SHP77 treated with DMSO at 0.1 percent for 48 hours (cell line): ENCODE measurements at regions not wholly inside any gene's neighbourhood (a gene's known extent, or its start where the extent isn't known, plus 50 kb on each side); places are given as distances from the start of the nearest gene placed in this dataset.

Experiments
- DNase-seq: peaks from one replicate; lab custom pipeline; 2025; lab: John Stamatoyannopoulos, UW

GRCh38 chr12:84741031-84741430, 171.6 kb downstream of the SLC6A15 start:
- DNase-seq = no peak

GRCh38 chr12:84740602-84741001, 172.0 kb downstream of the SLC6A15 start:
- no peak for DNase-seq

- no peak for DNase-seq
Measured at GRCh38 chr12:84738481-84738972, 174.1 kb downstream of the SLC6A15 start.

DNA sequence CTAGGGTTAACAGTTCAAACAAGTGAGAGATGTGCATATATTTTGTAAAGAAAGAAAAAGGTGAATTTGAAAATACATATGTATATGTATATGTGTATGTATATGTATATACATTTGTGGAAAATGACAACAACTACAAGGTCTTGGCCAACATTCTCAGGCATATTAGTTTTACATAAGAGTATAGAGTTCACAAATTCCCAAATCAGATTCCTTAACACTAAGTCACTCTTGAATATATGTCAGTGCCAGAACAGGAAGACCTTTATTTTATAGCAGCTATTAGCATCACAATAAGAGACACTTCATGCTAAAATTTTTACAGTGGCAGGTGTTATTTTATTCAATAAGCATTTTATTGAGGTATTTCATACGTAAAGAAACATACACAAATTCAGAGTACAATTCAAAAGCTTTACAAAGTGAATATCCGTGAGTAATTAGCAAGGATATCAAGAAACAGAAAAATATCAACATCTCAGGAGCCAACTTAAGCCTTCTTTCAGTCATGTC, 179.7 kb downstream of the SLC6A15 start:
- DNase-seq = no peak

GRCh38 chr12:84730561-84731162, 181.9 kb downstream of the SLC6A15 start:
- DNase-seq = no peak

DNA sequence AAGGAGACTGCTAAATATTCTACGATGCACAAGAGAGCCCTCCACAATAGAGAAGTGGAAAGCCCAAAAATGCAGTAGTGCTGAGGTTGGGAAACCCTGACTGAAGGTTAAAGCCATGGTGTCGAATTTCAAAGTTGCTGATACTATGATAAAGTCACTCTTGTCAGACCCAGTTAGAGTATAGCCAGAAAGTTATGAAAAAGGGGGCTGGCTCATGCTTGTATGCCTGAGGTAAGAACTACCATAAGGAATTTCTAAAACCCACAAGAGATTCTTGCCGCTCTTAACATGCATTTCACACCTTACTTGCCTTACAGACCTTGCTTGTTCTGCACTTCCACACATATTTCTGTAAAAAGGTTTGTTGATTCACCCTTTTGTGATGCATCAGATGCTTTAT, 184.6 kb downstream of the SLC6A15 start:
- no peak for DNase-seq

DNA sequence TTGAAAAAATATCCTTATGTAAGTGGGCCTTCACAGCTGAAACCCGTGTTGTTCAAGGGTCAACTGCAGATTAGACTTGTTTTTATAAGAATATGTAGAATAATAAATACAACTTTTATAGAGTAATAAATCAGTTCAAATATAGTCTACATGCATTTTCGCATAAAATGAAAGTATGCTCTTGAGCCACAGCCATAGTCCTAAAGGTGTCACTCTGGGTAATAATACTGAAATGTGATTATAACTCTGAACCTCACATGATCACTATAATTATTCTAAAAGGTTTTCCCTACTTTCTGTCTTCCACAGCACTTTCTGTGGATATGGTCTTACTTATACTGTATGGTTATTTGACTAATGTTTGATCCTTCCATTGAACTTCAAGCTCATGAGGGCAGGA, 185.8 kb downstream of the SLC6A15 start:
- DNase-seq = no peak

DNA sequence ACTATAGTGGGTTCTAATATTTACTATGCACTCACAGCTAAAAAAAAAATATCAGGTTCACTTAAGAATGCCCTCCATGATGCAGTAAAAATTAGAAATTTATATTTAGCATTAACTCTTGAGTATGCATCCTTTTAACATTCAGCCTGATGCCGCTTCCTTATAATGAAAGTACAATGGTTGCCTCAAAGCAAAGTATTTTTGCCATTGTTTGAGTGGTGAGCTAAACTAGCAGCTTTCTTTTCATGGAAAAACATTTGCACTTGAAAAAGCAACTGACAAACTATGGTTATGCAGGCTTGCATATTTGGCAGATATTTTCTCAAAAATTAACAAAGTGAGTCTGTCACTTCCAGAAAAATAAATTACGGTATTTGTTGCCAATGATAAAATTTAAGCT, 188.6 kb downstream of the SLC6A15 start:
- no peak for DNase-seq

DNA sequence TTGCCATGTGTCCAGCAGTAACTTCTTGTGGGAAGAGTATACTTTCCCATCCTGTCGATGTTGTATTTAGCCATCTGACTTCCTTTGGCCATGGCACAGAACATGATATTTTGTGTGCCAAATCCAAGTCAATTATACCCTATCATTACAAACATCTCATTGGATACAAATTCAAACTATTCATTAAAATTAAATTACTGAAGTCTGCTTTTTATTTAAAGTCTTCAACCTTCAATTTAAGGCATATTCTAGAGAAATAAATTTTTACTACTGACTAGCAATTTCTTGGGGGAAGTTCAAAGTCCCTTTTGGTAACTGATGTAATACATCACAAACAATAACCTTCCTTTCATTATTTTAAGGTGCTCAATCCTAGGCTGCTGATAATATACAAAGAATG, 192.6 kb downstream of the SLC6A15 start:
- DNase-seq = no peak

DNA sequence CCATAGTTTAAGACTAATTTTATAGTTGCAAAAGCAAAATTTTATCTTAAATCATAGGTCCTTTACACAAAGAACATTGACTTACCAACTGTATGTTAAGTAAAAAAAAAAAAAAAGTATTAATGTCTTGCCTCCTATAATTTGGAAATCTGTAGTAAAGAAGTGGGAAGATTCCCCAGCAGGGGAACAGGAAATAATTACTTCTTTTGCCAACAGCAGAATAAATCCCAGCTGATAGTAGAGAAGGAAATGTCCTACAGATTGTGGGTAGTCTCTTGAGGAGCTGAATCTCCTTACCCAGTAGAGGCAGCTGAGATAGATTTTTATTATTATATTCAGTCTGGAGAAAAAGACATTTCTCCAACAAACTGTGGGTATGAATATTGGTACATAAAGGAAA, 193.7 kb downstream of the SLC6A15 start:
- DNase-seq = no peak

DNA sequence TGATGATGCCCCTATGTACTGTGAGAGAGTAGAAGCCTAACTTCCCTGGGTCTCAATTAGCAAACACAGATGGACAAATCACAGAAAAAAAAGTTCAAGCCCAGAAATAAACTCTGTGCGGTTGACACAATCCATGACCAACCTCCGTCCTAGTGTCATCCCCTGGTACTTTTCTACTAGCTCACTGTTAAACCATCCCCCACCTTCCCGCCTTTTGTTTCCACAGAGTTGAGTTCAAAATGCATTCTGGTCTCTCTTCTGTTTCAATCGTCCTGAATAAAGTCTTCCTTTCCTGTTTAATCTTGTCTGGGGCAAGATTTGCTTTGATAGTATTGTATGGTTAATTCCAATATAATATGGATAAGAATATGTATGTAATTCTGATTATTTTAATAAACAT, 199.9 kb downstream of the SLC6A15 start:
- DNase-seq = no peak

GRCh38 chr12:84706374-84706773, 206.2 kb downstream of the SLC6A15 start:
- DNase-seq = no peak

DNA sequence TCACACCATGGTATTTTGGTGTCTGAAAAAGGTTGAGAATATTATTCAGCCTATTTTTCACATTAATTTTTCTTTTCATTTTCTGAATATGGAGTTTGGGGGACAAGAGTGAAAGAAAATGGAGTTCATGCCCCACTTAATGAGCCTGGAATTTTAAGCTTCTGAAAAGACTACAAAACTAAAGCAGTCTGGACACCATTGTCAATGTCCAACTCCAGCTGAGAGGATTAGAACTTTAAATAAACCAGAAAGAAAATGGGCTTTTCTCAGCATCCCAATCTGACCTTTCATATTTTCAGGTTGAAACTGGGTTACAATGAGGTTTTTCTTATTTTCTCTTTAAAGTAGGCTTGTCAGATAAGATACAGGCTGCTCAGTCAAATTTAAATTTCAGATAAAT, 207.7 kb downstream of the SLC6A15 start:
- DNase-seq = no peak

DNA sequence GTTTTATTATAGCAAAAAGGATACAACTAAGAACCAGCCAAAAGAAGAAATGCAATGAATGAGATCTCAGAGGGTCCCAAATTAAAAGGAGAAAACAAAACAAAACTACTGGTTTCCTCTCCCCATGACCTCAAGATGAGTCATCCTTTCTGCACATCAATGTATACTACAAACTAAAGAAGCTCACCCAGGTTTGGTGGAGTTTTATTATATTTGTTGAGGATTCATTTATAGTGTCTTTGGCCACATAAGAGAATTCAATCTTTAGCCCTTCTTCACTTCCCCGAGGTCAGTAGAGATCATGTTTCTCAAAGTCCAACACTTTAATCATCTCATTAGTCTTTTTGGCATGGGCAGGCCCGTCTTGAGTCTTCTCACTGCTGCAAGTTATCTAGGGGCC, 210.6 kb downstream of the SLC6A15 start:
- no peak for DNase-seq

DNA sequence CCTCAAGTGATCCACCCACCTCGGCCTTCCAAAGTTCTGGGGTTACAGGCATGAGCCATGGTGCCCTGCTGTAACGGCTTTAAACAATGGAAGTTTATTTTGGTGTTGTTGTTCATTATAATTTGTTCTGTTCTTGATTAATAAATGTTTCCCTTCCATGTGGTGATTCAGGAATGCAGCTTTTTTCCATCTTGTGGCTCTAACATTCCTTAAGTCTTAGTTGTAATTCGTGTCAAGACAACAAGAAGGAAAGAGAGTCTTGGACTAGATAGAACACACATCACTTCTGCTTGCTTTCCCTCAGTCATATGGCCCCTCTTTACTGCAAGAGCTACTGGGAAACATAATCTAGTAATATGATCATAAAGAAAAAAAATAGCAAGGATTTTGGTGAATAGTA, 211.6 kb downstream of the SLC6A15 start:
- DNase-seq = no peak

- no peak for DNase-seq
Measured at GRCh38 chr12:84698576-84699333, 213.8 kb downstream of the SLC6A15 start.

- no peak for DNase-seq
Measured at GRCh38 chr12:84696908-84697540, 215.6 kb downstream of the SLC6A15 start.

GRCh38 chr12:84696281-84696680, 216.3 kb downstream of the SLC6A15 start:
- DNase-seq = no peak

DNA sequence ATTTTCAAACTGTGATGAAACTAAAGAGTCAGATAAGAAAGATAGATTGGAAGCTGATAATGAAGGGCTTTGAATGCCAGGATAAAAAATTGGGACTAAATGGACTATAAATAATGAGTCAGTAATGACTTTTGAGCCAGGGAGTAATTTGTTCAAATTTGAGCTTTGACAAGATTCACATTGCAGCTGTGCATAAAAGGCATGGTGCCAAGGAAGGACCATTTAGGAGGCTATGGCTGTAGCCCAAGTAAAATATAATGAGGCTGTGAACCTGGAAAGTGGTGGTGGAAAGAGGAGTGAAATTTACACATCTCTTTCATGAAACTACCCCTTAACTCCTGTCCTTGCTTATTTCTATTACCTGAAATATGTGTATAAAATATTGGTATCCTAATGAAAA, 218.5 kb downstream of the SLC6A15 start:
- DNase-seq = no peak

DNA sequence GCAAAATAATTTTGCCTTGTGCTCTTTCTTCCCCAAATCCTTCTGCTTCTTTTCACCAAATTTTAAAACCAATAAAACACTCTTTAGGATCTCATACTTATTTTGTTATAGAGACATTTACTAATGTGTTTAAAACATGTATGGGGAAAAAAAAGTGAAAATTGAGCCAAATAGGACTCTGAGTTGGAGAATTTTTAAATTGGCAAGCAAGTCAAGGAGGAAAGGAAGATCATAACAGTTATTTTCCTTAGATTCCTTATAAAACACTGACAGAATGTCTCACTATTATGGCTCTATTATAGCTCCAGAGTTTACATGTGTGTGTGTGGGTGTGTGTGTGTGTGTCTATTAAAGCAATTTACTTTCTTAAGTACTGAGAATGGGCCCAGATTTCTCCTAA, 220.5 kb downstream of the SLC6A15 start:
- DNase-seq = no peak

DNA sequence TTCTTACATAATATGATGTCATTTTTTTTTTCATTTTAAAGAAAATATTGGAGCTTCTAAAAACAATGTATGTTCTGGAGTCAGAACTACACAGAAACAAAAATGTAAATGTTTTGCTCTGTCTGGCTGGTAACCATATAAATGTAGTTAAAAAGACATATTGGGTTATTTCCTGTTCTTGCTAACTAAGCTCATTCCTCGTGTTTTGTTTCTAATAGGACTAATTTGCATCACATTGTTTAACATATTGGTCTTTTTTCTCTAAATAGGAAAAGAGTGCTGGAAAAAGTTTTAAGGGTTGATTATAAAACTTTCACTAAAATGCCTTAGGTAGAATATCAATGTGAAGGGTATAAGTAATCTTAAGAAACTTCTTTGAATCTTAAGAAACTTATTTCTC, 221.3 kb downstream of the SLC6A15 start:
- no peak for DNase-seq

- no peak for DNase-seq
Measured at GRCh38 chr12:84689638-84690037, 223.0 kb downstream of the SLC6A15 start.

GRCh38 chr12:84685379-84685778, 227.2 kb downstream of the SLC6A15 start:
- no peak for DNase-seq
